Left lung (tissue), 4 donors: ENCODE measurements at regions not wholly inside any gene's neighbourhood (a gene's known extent, or its start where the extent isn't known, plus 50 kb on each side); places are given as distances from the start of the nearest gene placed in this dataset.

Experiments used
- ATAC-seq: fragments of 200-7000 bp; cut with Tn5 transposase; one replicate; pipeline ENCODE4 v1.9.1; 2020; ENCODE audit warnings: moderate library complexity
- DNase-seq, 4 donors: peaks; one replicate each; pipeline ENCODE4 v3.0.0-alpha.2; 2013 to 2020
- H3K27ac ChIP-seq, 2 donors: fragments of 200-600 bp; sonication (generic) in 1 of 2; one replicate each; pipeline versions ENCODE4 v1.5.0 to v1.8.0; 2020 to 2021
- H3K27me3 ChIP-seq, 2 donors: fragments of 200-600 bp; sonication (generic) in 1 of 2; one replicate each; pipeline versions ENCODE4 v1.5.0 to v1.8.0; 2020 to 2021
- H3K36me3 ChIP-seq, 2 donors: fragments of 200-600 bp; sonication (generic) in 1 of 2; one replicate each; pipeline versions ENCODE4 v1.5.0 to v1.8.0; 2020 to 2021
- H3K4me1 ChIP-seq, 2 donors: fragments of 200-600 bp; one replicate each; pipeline ENCODE4 v1.8.0; 2021
- H3K4me3 ChIP-seq, 2 donors: fragments of 200-600 bp; sonication (generic) in 1 of 2; one replicate each; pipeline versions ENCODE4 v1.5.0 to v1.8.0; 2020 to 2021; ENCODE audit warnings: mild to moderate bottlenecking in 1 of 2
- H3K9me3 ChIP-seq, 2 donors: fragments of 200-600 bp; sonication (generic) in 1 of 2; one replicate each; pipeline versions ENCODE4 v1.5.0 to v1.8.0; 2020 to 2021
- intact Hi-C, 2 donors: fragments of 100-400 bp; cut with DNase I; formaldehyde crosslinking; loops; one replicate each; pipeline versions ENCODE4 v1.11.2 to v1.14.2; 2022
- TF ChIP-seq, protein P1 (sequence below), 2 donors: fragments of 200-600 bp; sonication (generic) in 1 of 2; IDR thresholded peaks; one replicate each; pipeline versions ENCODE4 v1.5.0 to v1.8.0; 2021; ENCODE audit warnings: antibody characterized with exemption in 2 of 2
- donor health status: DM: no; HTN: yes; CAD: no.
- donor health status: DM: no; HTN: no; CAD: no.

DNA sequence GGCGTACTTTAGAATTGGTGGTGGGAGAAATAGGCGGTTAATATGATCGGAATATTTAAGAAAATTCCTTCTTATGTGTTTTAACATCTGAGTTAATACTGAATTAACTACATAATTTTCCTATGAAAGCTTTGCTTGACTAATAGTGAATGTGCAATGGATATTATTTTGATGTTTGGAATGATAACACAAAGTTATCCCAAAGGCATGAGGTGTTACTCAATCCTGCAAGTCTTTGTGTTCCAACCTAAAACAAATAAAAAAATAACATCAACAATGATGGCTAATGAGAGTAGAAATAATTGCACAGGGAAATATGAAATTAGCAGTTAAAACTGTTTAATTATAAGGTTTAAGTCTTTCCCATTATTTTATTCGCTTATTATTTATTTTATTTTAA is 183.6 kb upstream of the ARSJ start:
- TF ChIP-seq, protein P1, sequence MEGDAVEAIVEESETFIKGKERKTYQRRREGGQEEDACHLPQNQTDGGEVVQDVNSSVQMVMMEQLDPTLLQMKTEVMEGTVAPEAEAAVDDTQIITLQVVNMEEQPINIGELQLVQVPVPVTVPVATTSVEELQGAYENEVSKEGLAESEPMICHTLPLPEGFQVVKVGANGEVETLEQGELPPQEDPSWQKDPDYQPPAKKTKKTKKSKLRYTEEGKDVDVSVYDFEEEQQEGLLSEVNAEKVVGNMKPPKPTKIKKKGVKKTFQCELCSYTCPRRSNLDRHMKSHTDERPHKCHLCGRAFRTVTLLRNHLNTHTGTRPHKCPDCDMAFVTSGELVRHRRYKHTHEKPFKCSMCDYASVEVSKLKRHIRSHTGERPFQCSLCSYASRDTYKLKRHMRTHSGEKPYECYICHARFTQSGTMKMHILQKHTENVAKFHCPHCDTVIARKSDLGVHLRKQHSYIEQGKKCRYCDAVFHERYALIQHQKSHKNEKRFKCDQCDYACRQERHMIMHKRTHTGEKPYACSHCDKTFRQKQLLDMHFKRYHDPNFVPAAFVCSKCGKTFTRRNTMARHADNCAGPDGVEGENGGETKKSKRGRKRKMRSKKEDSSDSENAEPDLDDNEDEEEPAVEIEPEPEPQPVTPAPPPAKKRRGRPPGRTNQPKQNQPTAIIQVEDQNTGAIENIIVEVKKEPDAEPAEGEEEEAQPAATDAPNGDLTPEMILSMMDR (IDR thresholded peaks at IDR 0.05) = no peak
- ATAC-seq (no peak), DNase-seq (no peak)
- Histone ChIP-seq H3K27ac (no peak overlapping the region), H3K4me3 (no peak overlapping the region), H3K27me3 (no peaks in the 10 kb centered on the region), H3K9me3 (no peaks in the 10 kb centered on the region), H3K4me1 (no peaks in the 10 kb centered on the region), H3K36me3 (no peaks in the 10 kb centered on the region)
- intact Hi-C loops = no loop called here

DNA sequence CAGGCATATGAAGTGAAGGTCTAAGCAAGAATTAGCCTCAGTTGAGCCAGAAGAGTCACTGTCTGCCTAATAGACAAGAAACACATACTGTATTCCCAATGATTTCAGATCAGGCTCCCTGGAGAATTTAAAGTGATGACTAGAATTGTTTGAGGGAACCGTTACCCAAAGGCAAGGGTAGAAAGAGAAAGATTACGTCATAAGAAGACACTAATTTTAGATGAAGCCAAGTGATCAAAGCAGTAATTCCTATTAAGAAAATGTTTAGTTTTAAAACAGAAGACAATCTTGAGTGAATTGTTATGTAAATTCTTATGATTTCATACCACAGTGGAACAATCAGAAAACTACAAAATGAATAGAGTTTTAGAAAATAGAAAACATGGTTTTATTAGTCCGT is 194.5 kb upstream of the ARSJ start:
- DNase-seq (no peak), ATAC-seq (no peak)
- intact Hi-C loops = no loop called here
- Histone ChIP-seq H3K27me3 (no peaks in the 10 kb centered on the region), H3K9me3 (peaks cover 0 to 3% of the 10 kb centered on the region in 2 donors), H3K4me1 (no peaks in the 10 kb centered on the region), H3K27ac (no peak overlapping the region), H3K36me3 (no peaks in the 10 kb centered on the region), H3K4me3 (no peak overlapping the region)
- TF ChIP-seq, protein P1 (IDR thresholded peaks at IDR 0.05) = no peak

DNA sequence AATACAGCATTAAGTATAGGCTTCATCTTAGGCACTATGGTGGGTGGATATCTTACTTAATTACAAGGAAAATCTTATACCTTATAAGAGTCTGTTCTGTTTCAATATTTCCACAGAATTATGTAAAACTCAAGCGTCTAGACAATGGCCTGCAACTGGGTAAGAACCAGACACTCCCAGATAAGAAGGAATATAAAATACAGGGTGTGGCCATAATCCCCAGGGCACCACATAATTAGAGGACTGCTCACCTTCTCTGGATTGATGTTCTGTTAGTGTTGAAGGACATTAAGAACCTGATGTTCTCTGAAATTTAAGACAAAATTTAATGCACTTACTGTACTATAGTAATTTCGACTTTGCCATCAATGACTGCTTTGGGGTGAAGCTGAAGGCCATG is 198.2 kb upstream of the ARSJ start:
- TF ChIP-seq, protein P1 (IDR thresholded peaks at IDR 0.05) = no peak
- no peak for DNase-seq
- H3K27me3 ChIP-seq = no peaks in the 10 kb centered on the region
- intact Hi-C loops = no loop called here
- H3K4me3 ChIP-seq = no peak overlapping the region
- no peaks in the 10 kb centered on the region for H3K36me3 ChIP-seq
- peaks cover 0 to 3% of the 10 kb centered on the region in 2 donors for H3K9me3 ChIP-seq
- no peak overlapping the region for H3K27ac ChIP-seq
- no peaks in the 10 kb centered on the region for H3K4me1 ChIP-seq
- ATAC-seq = no peak

DNA sequence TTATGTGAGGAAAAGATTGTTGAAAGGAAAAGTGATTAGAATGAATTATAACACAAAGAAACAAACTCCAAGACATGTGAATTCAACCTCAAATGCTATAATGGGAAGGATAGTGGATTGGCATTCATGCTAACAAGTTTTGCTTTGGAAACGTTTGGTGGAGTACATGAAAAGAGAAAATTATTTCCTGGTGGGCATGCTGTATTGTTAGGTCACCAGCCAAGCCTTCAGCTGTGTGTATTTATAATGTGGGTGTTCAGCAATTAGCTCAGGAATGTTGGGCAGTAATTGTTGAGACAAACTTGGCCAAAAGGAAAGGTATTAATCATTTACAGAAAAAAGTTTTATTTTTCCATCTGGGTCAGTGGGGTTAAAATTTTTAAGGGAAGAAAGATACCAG is 198.9 kb upstream of the ARSJ start:
- Histone ChIP-seq H3K9me3 (peaks cover 0 to 3% of the 10 kb centered on the region in 2 donors), H3K4me3 (no peak overlapping the region), H3K4me1 (no peaks in the 10 kb centered on the region), H3K27me3 (no peaks in the 10 kb centered on the region), H3K36me3 (no peaks in the 10 kb centered on the region), H3K27ac (no peak overlapping the region)
- TF ChIP-seq, protein P1 (IDR thresholded peaks at IDR 0.05) = no peak
- DNase-seq = no peak
- intact Hi-C loops = no loop called here
- no peak for ATAC-seq

DNA sequence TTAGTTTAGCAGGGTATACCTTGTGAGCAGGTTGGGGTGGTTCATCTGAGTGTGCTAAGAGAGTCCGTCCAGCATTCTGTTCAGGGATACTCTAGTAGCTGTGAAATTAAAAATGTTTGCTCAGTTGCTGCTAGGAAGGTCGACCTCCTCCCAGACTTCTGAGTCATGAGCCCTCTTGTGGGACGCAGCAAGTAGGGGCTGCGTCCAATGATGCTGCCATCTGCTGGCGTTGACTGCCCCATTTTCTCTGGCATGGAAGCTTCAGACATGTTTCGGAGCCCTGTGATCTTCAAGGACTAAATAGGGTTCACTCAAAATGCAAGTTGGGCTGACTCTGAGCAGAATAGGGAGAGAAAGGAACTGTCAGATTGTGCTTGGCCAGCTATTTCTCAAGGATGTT is 201.0 kb upstream of the ARSJ start:
- H3K4me1 ChIP-seq = no peaks in the 10 kb centered on the region
- no peaks in the 10 kb centered on the region for H3K36me3 ChIP-seq
- peak; percentile 81 for ATAC-seq
- no peaks in the 10 kb centered on the region for H3K9me3 ChIP-seq
- peak in 3 of 4 donors; percentile 14 to 48 (median 30) for DNase-seq
- no peak overlapping the region for H3K27ac ChIP-seq
- no peaks in the 10 kb centered on the region for H3K27me3 ChIP-seq
- intact Hi-C loops = no loop called here
- TF ChIP-seq, protein P1 (IDR thresholded peaks at IDR 0.05) = peak; percentile 15 to 26
- no peak overlapping the region for H3K4me3 ChIP-seq
